Eye (tissue), 1 donor: ENCODE measurements at regions not wholly inside any gene's neighbourhood (a gene's known extent, or its start where the extent isn't known, plus 50 kb on each side); places are given as distances from the start of the nearest gene placed in this dataset.

Source experiments
- DNase-seq: peaks from one replicate; pipeline ENCODE4 v3.0.0-alpha.2; 2015

DNA sequence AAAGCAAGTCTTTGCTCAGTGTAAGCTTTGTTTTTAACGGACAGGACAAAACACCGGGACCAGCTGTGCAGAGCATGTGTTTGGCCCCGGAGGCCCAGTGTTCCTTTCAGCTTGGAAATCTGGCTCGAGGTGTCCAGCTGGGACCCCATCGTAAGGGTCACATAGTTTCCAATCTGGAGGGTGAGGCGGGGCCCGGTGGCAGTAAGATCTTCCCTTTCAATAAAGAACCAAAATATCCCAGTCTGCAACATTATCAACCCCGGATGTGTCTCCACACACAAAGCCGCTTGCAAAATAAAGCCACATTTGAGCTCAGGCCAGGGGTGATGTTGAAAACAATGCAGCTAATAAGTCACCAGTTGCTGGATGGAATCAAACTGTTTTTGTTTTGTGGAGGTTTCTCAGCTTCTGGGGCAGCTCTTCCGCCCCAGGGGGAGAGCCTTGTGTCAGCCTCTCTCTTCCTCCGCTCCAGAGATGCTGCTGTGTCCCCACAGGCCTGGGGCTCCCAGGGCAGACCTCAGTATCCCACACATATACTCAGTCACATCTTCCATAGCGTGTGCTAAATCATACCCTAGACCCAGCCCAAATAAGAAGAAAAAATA, 138.6 kb upstream of the GLI2 start:
- DNase-seq: peak; percentile 53

DNA sequence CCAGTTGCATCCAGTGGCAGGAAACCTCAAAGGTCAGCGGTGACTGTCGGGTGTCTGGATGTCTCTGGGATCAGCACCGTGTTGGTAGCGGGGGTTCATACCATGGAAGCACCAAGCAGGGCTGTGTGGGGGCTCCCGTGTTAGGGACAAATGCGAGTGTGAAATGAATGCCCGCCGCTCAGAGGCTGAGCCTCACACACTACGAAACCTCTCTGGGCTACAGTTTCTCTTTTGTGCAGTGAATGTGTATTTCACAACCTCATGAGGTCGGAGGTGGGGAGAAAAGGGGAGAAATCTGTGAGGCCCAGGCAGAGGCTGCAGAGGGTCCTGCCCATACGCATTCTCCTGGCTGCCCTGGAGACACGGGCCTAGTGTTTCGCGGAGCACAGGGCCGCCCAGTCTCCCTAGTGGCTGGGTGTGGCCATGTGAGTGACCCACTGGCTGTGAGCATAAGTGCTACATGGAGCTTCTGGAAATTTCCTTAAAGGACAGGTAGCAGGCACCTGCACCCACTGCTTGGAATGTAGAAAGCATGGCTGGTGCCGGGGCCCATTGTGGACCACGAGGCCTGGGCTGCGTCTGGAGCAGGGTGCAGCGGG, 138.0 kb upstream of the GLI2 start:
- no peak for DNase-seq

DNA sequence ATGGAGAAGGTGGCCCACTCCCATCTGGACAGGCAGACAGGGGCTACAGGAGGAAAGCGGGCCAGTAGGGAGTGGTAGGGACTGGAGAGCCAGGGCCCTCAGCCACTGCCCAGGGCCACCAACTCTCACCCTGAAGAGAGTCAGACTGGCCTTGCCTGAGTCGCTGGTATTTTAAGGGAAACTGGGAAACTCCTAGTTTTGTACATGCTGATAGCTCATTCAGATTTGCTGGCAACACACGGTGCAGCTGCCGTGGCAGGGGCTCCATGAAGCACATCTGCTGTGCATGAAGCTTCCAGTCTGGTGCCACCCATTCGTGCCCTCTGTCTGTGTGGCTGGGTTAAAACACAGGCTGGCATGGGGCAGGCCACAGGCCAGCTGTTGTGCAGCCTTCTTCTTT, 137.3 kb upstream of the GLI2 start:
- DNase-seq: no peak

DNA sequence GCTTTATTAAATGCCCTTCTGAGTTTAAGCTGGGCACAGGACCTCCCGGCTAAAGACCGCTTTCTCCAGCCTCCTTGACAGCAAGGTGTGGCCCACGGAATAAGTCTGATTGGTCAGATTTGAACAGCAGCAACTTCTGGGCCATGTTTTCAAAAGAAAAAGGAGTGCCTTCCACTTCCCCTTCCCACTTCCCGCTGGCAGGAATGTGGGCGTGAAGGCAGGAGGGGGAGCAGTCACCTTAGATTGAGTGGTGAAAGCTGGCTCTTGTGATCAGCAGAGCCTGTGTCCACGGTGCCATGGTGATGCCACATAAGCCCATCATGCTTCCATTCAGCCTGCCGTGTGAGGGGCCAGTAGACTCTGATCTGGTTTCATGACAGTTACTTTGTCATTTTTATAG, 136.6 kb upstream of the GLI2 start:
- no peak for DNase-seq

DNA sequence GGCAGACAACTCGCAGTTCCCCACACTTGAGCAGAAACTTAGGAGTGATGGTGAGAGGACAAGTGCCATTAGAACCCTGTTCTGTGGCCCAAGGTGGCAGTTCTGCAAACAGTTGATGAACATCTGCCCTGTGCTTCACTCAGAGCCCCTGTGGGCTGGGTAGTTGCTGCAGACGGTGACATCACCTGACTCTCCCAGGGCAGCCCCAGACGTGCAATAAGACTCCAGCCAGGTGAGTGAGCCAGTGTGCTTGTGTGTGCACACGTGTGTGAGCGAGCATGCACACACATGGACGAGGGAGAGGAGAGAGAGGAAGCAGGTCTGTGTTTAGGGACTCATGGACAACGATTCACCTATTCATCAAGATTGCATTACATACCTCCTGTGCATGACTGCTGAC, 136.0 kb upstream of the GLI2 start:
- DNase-seq: no peak

DNA sequence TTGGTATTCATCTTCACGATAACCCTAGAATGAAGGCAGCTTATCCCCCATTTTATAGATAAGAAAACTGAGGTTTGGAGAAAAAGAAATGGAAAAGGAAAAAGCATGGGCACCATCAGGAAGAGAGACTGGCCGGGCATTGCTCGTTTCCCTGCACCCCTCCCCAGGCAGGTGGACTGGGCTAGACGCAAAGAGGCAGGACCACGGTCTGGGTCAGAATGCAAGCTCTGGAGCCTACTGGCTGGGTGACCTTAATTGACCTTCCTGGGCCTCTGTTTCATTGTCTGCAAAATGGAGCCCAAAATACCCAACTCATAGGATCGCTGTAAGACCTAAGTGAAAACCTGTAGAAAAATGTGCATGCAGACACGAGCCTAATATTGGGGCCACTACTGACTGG, 135.3 kb upstream of the GLI2 start:
- DNase-seq: no peak

DNA sequence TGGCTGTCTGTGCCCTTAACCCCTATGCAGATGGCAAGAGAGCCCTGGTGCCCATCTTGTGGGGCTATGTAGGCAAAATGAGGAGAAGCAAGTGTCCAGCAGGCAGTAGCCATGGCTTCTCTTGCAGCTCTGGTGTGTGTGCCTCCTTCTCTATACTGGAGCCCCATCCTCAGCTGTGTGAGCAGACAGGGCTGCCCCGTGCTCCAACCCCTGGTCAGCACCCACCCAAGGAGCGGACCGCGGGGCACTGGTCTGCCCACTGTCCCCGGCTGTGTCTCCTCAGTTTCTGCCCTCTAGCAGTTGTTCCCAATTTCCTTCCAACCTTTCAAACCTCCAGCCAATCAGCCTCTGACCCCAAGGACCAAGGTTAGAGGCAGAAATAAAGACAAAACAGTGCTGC, 134.9 kb upstream of the GLI2 start:
- DNase-seq: no peak

DNA sequence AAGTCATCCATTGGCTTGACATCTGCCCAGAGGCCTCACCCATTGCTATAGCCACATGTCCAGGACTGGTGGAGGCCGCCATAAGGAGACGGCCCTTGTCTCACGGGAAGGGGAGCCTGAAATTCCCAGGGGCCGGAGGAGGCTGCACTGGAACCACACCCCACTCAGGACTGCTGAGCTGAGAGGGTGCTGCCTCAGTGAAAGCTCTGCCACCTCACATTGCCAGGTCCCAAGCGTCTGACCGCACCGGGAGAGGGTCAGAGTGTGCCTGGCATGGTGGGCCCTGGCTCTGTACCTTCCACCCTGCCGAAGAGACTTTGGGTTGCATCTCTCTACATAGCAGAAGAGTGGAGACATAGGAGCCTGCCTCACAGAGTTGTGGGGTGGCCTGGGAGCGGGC, 134.1 kb upstream of the GLI2 start:
- no peak for DNase-seq

DNA sequence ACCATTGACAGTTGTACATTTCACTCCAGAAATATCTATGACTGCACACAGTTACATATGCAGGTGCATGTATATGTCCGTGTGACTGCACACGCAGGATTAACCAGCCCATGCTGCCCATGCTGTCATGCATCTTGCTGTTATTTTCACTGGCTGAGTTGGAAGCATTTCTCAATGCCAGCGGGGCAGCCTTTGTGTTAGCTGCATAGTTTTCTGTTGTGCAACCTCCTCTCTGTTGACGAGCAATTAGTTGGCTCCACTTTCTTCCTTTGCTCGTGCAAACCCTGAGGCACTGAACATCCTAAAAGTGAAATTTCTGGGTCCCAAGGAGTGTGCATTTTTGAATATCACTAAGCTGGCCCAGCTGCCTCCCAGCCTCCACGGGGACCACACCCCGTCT, 133.4 kb upstream of the GLI2 start:
- DNase-seq: no peak

DNA sequence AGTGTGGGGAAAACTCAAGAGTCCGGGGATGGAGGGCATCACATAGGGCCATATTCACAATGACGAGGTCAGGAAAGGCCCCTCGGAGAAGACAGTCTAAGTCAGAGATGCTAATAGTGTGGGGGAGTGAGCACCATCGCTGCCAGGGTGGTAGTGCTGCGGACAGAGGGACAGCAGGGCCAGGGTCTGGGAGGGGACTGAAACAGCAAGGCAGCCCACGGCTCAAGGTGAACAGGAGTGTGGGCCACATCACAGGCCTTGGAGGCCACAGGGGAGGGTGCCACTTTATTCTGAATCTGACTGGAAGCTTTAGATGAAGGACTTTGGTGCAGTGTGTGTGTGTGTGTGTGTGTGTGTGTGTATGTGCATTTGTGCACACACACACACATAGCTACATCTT, 130.9 kb upstream of the GLI2 start:
- DNase-seq: no peak

DNA sequence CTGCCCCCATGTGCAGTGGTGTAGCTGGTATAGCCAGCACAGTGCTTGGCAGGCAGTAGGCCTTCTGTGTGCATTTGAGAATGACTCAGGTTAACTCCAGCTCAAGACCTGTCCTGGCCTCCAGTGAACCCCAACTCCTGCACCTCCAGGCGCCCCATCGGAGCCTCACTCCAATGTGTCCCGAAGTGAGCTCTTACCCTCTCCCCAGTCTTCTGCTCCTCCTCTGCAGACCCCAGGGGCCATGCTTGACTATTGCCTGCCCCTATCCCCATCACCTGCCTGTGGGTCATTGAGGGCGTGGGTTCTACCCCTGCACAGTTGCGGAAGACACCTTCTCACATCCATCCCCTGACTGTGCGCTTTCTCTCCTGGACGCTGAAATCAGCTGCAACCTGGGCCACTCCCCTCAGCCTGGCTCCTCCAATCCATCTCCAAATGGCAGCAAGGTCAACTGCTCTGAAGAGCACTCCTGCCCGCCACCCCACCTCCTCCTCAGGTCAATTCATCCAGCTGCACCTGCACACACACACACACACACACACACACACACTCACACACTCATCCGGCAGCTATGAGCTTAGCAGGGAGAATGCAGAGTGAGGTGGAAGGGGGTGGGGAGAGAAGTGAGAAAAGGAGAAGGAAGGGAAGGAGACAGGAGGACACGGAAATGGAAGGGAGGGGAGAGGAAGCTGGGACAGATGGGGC, 130.3 kb upstream of the GLI2 start:
- DNase-seq: no peak

DNA sequence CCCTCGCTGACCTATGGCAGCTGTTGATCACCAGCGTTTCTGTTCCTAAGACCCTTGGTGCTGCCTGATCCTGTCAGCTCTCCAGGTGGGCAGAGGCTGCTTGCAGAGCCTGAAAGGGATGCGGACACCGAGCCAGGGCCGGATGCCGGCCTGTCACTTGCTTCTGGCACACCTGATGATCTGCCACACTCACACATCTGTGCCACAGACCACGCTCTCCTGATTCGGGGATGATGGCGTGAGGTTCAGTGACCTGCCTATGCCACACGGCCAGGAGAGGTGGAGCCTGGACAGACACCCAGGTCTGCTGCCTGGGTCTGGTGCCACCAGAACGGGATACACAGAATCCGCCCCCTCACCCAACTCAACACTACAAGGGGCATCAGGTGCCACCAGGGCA, 129.4 kb upstream of the GLI2 start:
- no peak for DNase-seq

DNA sequence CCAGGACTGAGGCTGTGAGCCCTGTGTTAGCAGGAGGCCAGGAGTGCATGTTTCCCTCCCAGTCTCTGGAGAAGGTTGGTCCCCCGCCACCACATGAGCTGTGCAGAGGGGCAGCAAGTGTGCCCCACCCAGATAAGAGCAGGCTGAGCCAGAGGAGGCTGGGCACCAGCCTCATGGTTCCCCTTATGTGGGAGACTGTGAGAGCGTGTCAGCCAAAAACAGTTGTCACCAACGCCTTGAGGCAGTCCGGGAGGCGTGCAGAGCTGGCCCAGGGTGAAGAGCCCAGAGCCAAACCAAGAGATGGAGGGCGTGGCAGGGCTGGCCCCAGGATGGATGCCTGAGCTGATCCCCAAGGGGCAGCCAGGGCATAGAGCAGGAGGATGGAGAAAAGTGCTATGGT, 128.7 kb upstream of the GLI2 start:
- no peak for DNase-seq

DNA sequence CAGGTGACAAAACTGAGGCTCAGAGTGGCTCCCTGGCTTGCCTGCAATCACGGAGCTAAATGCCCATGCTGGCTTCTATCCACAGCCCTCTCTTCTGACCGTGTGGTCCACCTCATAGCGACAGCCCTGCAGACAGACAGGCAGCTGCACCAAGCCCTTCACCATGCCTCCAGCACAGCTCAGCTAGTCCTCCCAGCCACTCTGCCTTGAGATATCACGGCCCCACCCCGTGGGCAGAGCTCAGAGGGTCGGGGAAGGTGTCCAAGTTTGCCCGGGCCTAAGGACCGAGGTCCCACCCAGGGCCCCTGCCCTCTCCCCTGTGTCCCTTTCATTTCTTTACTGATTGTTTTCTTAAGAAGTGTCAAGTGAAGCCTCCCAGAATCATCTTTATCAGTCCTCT, 128.2 kb upstream of the GLI2 start:
- no peak for DNase-seq

DNA sequence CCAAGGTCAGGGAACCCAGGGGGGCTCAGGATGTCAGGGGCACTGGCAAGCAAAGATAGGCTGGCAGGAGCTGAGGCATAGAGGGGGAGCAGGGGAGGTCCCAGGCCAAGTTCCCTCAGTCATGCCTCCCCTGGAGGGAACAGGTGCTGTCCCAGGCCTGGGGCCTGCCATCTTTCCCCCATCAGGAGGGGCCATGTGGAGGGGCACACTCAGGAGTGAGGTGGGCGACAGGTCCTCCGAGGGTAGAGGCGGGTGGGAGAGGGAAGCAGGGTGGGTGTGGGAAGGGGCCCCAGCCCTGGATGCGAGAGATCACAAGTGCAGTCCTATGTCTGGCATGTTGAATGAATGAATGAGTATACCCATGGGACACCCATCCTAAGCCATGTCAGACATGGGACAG, 127.7 kb upstream of the GLI2 start:
- no peak for DNase-seq

DNA sequence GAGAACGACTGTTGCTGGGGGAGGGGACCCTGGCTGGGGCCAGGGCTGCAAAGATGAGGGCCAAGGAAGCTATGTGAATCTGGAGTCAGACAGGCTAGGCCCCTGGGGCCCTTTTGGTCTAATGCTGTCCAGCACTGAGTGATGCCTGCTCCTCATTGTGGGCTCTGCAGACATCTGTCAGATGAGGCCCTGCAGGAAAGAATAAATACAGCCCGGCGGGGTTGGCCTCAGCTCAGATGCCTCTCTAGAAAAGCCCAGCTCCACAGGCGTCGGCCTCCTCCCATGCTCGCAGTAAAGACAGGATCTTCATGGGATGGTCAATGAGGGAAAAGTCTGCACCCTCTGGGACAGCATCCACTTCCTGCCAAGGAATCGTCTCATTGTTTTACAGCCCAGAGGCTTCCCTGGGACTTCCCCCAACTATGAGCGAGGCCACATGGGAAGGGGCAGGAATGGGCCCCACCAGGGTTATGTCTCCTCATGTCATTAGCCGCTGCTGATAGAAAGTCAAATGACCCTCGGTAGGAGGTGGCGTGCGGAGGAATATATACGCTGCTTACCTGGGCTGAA, 125.8 kb upstream of the GLI2 start:
- DNase-seq: no peak

DNA sequence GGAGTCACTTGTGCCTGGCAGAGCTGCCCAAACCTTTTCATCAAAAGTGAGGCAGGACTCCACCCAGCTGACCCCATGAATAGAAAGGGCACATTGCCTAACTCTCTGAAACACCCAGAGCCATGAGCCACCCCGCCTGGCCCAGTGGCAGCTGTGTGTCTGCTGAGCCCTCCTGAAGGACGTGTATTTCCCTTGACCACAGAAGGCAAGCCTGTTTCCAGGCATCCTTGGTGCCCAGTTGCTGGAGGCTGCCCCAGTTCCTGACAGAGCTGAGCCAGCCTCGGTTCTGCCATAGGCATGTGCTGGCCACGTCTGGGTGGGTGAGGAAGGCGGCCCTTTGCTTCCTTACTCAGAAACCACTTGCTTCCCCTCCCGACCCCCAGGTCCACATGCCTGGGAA, 124.7 kb upstream of the GLI2 start:
- no peak for DNase-seq

DNA sequence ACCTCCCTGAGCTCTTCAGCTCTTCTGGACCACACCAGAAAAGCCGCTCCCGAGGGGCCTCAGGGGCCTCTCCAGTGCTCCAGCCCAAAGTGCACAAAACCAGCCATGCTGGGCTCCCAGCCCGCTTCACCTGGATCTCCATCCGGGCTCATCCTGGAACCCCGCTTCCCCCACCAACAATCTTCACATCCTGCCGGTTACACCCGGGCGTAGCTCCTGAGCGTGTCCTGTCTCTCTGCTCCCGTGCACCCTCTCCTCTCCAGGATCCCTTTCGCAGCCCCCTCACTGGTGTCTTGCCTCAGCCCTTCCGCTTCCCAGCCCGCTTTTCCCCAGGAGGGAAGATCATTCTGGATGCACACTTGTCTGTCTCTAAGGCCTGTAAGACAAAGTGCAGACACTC, 123.7 kb upstream of the GLI2 start:
- no peak for DNase-seq

DNA sequence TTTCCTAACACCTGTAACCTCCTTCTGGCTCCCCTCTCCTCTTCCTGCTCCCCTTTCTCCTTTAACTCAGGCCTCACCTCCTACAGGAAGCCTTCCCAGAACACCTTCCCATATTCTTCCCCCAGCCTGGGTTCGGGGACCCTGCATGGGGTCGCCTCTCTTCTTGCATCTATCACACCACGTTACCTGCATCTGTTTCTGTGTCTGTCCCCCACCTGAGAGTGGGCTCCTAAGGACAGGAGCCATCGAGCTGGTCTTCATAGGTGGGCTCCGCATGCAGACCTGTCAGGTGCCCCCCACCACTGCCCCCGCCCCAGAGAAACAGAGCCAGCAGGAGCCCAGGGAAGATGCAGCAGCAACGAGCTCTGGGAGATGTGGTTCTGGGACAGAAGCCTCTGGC, 123.2 kb upstream of the GLI2 start:
- DNase-seq: no peak

DNA sequence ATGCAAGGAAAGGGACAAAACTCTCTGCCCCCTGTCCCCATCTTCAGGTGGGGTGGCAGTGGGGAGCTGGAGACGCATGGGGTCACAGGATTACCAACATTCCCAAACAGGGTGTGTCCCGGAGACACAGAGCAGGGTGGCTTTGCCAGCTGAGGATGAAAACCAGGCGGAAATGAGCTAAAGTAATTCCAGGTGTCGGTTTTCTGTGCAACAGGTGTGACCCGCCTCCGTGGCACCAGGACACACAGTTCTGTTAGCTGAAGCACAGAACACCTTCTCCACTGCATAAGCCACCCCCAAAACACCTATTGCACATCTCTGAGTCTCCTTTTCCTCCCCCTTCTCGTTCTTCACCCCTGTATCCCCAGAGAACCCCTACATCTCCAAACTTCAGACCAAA, 122.7 kb upstream of the GLI2 start:
- DNase-seq: no peak

DNA sequence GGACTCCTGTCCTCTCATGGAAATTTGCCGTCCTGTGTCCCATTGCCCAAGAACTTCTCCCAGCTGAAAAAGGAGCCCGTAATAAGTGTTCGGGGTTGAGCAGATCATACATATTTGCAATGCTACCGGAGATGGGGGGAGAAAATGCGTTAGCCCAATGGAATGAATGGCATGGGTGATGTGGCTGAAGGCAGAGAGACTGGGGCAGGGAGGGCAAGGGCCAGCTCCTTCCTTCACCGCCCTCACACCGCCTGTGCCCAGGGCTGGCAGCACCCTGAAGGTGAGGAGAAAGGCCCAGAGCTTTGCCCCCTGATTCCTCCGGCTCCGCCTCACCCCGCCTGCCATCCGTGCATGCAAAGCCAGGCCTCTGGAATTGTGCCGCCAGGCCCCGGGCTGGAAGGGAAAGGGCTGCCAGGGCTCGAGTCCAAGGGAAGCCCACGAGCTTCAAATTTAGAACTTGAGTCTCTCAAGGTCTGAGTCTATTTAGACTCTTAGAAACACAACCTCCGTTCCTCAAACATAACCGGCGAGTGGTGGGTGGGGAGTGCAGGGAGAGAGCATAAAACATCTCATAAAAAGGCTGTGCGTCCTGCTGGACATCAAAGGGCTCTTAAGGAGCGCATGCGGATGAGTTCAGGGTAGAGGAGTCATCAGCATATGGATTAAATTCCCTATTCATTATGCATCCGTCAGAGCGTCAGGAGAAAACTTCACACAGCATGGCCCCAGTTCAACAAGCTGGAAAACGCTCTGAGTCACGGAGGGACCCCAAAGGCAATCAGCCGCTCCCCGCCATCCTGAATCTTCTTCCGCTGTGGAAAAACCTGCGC, 121.7 kb upstream of the GLI2 start:
- peak; percentile 68 for DNase-seq

DNA sequence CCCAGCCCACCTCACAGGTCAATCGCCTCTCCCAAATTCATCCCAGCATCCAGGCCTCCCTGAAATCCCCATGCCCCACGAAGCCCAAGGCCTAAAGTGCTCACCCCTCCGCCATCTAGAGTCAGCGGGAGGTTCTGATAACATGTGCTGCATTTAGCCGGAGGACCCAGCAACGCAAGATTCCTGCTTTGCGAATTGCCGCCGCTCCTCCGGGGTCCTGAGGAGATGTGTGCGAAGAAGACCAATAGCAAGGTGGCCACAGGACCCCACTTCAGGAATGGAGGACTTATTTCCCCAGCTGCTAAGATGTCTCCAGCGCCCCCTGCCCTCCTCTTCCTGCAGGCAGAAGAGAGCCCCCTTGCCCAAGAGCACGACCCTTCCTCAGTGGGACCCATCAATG, 120.8 kb upstream of the GLI2 start:
- DNase-seq: no peak

DNA sequence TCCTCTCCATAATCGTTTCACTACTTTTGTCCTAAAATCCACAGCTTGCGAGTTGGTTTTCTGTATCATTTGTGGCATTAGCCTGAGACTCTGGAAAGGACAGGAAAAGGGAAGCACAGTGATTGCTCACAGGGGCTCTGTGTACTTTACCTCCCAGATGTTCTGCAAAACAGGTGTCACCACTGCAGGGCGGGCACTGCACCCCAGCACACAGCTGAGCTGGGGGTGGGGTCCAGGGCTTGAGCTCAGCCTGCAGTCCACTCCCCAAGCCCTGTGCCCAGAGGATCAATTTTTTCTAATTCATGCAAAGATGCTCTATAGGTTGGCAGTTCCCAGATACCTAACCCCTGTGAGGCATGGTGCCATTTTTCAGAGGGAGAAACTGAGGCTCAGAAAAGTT, 119.4 kb upstream of the GLI2 start:
- DNase-seq: no peak

DNA sequence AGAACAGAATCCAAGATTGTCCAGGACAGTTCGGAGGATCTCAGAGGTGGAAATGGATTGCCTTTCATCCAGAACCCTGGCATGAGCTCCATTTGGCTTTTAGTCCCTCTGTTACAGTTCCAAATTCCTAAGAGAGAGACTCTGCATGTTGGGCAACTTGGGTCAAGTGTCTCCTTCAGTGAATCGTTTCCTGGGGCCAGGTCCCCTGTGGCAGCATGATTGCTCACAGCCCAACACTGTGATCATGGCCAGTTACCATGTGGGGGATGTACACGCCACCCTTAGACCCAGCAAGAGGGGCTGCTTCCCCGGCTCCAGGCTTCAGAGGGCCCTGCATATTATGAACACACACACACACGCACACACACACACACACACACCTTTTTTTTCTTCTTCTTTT, 118.6 kb upstream of the GLI2 start:
- no peak for DNase-seq
